Cardiac fibroblast (primary cell): ENCODE measurements at regions not wholly inside any gene's neighbourhood (a gene's known extent, or its start where the extent isn't known, plus 50 kb on each side); places are given as distances from the start of the nearest gene placed in this dataset.

Experiments used
- DNase-seq, 2 donors: peaks; one replicate each; pipeline versions ENCODE4 v3.0.0 to v3.0.0-alpha.2; 2010; ENCODE audit warnings: low read depth in 2 of 2
- H3K4me3 ChIP-seq, 2 donors: replicated peaks in 1 of 2; 1 replicate in 1 of 2; 2 replicates in 1 of 2; pipeline ENCODE4 v1.5.1; 2011; ENCODE audit warnings: low read depth in 2 of 2, low read length in 2 of 2, mild to moderate bottlenecking in 2 of 2, moderate library complexity in 1 of 2
- TF ChIP-seq, protein P1 (sequence below): IDR thresholded peaks from one replicate; pipeline ENCODE4 v1.5.1; 2011; ENCODE audit warnings: low read depth, mild to moderate bottlenecking, low read length, inconsistent platforms

DNA sequence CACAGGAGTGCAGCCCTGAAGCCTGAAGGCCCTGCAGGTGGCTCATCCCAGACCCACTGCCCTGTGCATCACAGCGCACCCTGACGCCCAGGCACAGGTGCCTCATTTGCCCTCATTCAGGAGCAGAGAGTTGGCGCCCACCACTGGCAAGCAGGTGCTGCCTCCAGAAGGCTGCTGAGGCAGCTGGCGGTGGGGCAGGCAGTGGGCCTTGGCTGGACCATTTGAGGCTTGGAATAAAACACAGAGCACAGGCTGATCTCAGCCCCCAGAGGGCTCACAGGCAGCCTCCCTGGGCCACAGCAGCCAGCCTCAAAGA, 1151.9 kb downstream of the BRD1 start:
- no peak for DNase-seq
- no peak overlapping the region for H3K4me3 ChIP-seq
- TF ChIP-seq, protein P1, sequence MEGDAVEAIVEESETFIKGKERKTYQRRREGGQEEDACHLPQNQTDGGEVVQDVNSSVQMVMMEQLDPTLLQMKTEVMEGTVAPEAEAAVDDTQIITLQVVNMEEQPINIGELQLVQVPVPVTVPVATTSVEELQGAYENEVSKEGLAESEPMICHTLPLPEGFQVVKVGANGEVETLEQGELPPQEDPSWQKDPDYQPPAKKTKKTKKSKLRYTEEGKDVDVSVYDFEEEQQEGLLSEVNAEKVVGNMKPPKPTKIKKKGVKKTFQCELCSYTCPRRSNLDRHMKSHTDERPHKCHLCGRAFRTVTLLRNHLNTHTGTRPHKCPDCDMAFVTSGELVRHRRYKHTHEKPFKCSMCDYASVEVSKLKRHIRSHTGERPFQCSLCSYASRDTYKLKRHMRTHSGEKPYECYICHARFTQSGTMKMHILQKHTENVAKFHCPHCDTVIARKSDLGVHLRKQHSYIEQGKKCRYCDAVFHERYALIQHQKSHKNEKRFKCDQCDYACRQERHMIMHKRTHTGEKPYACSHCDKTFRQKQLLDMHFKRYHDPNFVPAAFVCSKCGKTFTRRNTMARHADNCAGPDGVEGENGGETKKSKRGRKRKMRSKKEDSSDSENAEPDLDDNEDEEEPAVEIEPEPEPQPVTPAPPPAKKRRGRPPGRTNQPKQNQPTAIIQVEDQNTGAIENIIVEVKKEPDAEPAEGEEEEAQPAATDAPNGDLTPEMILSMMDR: no peak

DNA sequence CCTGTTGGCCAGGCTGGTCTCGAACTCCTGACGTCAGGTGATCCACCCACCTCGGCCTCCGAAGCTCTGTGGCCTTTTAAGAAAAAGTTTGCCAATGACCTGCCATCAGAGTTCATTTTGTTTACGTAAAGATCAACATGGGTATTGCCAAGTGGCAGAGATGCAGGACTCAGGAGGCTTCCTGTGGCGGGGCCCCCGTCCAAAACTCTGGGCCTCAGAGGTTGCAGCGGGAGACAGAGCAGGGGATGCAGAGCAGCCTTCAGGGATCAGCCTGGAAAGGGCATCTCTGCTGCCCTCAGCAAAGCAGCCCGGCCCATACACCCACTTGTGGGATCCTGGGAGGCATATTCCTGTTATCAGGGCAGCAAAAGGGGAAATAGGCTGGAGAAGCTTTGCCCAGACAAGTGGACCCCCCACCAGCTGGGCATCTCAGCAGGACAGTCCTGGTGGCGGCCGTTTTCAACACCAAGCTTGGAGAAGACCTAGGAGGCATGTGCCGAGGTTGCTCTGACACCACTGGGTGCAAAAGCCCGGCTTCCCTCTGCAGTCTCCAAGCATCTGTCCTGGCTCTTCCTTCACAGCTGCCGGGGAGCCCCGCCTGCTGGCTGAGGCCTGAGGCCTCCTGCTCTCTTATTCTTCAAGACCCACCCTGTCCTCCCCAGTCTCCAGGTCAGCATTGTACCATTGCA, 1152.4 kb downstream of the BRD1 start:
- TF ChIP-seq, protein P1: no peak
- no peak overlapping the region for H3K4me3 ChIP-seq
- DNase-seq: no peak

DNA sequence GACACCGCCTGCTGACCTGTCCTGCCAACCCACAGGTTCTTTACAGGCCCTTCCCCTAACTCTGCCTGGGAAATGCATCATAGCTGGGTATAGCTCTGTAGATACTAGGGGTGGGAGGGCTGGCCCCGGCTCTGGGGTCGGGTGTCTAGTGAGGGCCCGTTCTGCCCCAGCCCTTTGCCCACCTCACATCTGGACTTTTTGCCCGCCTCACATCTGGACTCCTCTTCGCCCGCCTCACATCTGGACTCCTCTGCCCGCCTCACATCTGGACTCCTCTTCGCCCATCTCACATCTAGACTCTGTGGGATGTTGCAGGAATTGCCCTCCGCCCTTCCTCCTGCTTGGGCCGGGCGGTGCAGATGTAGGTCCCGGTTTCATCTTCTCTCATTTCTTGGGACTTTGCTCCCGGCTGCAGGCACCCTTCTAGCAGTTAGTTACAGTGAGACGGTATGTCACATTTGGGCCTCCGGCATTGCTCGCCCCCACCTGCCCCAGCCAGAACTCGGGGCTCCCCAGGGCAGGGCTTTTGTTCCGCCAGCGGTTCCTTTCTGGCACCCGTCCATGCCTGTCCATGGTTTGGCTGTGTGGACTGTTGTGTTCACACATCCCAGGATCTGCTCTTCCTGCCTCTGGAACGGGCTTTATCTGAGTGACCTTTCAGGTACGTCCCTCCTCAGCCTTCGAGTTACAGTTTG, 1153.7 kb downstream of the BRD1 start:
- TF ChIP-seq, protein P1: no peak
- H3K4me3 ChIP-seq: no peak overlapping the region
- DNase-seq: no peak

DNA sequence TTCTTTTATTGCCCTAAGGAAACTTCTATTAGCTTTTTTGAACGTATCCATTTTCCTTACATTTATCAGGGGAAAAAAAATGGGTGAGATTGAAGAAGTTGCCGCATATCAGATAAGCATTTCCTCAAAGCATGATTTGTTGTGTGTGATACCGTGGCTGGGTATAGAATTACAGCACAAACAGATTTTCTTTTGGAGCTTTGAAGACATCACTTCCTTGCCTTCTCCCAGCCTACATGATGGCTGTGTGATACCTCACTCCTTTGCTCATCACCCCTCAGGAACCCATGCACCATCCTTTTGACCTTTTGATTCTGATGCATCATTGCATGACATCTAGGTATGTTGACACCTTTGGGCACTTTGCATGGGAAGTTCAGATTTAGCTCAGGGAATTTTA, 1155.3 kb downstream of the BRD1 start:
- DNase-seq: no peak
- TF ChIP-seq, protein P1: no peak
- no peak overlapping the region for H3K4me3 ChIP-seq

DNA sequence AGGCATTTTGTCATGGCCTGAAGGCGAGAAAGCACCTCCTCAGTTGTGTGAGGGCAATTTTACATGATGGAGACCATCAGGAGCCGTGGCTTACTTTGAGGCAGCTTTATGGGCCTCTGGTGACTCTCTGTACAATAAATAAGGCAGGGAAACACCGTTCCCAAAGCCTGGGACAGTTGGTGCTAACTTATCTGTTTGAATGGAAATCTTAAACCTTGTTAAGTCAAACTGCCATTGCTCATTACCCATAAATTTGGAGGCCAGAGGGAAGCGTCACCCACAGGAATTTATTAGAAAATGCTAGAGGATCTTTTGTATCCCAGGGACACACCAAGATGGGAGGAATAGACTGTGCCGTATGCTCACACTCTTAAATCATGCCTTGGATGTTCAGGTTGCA, 1156.9 kb downstream of the BRD1 start:
- H3K4me3 ChIP-seq: no peak overlapping the region
- TF ChIP-seq, protein P1: no peak
- no peak for DNase-seq

DNA sequence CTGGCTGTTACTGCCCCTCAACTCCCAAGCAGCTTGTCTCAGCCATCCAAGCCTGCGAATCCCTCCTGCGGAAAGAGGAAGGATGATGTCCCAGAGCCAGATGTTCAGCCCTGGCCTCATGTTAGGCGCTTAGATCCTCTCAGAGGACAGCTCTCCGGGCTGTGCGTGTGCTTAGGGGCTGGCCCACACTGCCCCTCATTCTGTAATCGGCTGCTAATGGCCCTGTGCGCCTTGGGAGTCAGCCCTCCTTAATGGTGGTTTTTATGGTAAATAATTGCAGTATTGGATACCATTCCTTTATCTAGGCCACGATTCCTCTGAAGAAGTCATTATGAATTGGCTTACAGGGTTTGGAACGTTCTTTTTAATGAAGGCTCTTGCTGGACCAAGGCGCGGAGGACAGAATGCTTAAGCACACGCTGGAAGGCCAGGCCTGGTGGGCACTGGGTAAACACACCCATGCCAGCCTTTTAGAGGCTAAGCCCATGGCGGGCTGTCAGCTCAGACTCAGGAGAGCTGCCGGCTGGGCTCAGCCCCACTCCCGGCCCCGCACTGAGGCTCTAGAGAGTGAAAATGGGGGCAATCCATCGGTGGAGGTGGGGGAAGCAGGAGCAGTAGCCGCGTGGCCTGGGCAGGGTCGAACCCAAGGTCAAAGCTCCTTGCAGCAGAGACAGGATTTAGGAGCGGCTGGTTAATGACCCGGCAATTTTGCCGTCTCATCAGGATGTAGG, 1157.5 kb downstream of the BRD1 start:
- H3K4me3 ChIP-seq: no peak overlapping the region
- TF ChIP-seq, protein P1: no peak
- no peak for DNase-seq
